Mucosa of descending colon (tissue), 3 donors: ENCODE measurements at regions not wholly inside any gene's neighbourhood (a gene's known extent, or its start where the extent isn't known, plus 50 kb on each side); places are given as distances from the start of the nearest gene placed in this dataset.

Experiments used
- ATAC-seq: fragments of 200-7000 bp; cut with Tn5 transposase; one replicate; pipeline ENCODE4 v1.9.1; 2020; ENCODE audit warnings: mild to moderate bottlenecking, moderate library complexity
- DNase-seq, 3 donors: peaks; one replicate each; pipeline ENCODE4 v3.0.0-alpha.2; 2020
- H3K36me3 ChIP-seq: fragments of 200-600 bp; one replicate; pipeline ENCODE4 v1.8.0; 2021; ENCODE audit warnings: low read depth, mild to moderate bottlenecking
- H3K4me1 ChIP-seq: fragments of 200-600 bp; one replicate; pipeline ENCODE4 v1.8.0; 2021; ENCODE audit warnings: low read depth, mild to moderate bottlenecking
- H3K4me3 ChIP-seq: fragments of 200-600 bp; one replicate; pipeline ENCODE4 v1.8.0; 2021; ENCODE audit warnings: mild to moderate bottlenecking
- H3K9me3 ChIP-seq: fragments of 200-600 bp; one replicate; pipeline ENCODE4 v1.8.0; 2021; ENCODE audit warnings: mild to moderate bottlenecking
- intact Hi-C, 2 donors: fragments of 100-400 bp; cut with DNase I in 1 of 2; cut with micrococcal nuclease in 1 of 2; formaldehyde crosslinking; loops; one replicate each; pipeline versions ENCODE4 v1.11.0 to v1.11.1; 2022; cut with DNase I, micrococcal nuclease
- TF ChIP-seq, protein P1 (sequence below): fragments of 200-600 bp; IDR thresholded peaks from one replicate; pipeline ENCODE4 v1.8.0; 2022; ENCODE audit warnings: antibody characterized with exemption, mild to moderate bottlenecking
- donor health status: DM: no; HTN: no; CAD: no; lungs with moderate emphysema.
- donor health status: DM: no; HTN: no; CAD: no.
- donor health status: DM: no; HTN: yes; CAD: no.

DNA sequence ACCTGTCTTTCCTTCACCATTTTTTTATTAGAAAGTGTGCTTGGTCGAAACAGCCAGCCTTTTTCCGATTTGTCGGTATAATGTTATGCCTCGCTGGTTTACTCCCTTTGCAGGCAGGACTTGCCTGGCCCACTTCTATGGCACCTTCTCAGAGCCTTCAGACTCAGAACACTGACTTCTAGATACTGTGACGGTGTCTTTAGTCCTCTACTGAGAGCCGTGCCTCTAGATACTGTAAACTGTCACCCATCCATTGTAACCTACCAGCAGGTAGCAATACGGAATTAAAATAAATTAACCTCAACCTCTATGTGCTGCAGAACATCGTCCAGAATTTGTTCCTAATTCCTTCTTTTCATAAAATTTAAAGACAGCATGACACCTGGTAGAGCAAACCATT lies 247.7 kb upstream of the TTC14 start:
- DNase-seq (no peak), ATAC-seq (no peak)
- intact Hi-C loops, result no loop called here
- no peaks in the 10 kb centered on the region for H3K36me3 ChIP-seq
- no peaks in the 10 kb centered on the region for H3K4me1 ChIP-seq
- peaks cover 8% of the 10 kb centered on the region for H3K9me3 ChIP-seq
- TF ChIP-seq, protein P1, sequence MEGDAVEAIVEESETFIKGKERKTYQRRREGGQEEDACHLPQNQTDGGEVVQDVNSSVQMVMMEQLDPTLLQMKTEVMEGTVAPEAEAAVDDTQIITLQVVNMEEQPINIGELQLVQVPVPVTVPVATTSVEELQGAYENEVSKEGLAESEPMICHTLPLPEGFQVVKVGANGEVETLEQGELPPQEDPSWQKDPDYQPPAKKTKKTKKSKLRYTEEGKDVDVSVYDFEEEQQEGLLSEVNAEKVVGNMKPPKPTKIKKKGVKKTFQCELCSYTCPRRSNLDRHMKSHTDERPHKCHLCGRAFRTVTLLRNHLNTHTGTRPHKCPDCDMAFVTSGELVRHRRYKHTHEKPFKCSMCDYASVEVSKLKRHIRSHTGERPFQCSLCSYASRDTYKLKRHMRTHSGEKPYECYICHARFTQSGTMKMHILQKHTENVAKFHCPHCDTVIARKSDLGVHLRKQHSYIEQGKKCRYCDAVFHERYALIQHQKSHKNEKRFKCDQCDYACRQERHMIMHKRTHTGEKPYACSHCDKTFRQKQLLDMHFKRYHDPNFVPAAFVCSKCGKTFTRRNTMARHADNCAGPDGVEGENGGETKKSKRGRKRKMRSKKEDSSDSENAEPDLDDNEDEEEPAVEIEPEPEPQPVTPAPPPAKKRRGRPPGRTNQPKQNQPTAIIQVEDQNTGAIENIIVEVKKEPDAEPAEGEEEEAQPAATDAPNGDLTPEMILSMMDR, result no peak
- H3K4me3 ChIP-seq, result no peak overlapping the region

DNA sequence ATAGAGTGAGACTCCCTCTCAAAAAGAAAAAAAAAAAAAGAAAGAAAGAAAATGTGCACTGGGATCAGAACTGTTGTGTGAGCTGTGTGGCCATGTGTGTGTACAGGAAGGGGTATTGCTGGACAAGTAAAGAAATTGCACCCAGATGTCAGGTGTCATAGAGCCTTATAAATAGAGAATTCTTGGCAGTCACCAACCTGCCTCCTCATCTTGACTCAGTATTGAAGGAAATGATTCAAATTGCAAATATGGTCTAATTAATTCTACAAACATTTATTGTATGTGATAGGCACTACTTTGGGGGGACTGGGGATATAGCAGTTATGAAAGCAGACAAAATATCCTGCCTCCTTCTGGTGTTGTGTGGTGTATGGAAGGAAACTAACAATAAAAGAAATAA lies 243.8 kb upstream of the TTC14 start:
- H3K9me3 ChIP-seq, result peaks cover 5% of the 10 kb centered on the region
- intact Hi-C loops, result no loop called here
- H3K36me3 ChIP-seq, result no peaks in the 10 kb centered on the region
- no peak for DNase-seq
- no peak for ATAC-seq
- TF ChIP-seq, protein P1, result no peak
- no peak overlapping the region for H3K4me3 ChIP-seq
- no peaks in the 10 kb centered on the region for H3K4me1 ChIP-seq

DNA sequence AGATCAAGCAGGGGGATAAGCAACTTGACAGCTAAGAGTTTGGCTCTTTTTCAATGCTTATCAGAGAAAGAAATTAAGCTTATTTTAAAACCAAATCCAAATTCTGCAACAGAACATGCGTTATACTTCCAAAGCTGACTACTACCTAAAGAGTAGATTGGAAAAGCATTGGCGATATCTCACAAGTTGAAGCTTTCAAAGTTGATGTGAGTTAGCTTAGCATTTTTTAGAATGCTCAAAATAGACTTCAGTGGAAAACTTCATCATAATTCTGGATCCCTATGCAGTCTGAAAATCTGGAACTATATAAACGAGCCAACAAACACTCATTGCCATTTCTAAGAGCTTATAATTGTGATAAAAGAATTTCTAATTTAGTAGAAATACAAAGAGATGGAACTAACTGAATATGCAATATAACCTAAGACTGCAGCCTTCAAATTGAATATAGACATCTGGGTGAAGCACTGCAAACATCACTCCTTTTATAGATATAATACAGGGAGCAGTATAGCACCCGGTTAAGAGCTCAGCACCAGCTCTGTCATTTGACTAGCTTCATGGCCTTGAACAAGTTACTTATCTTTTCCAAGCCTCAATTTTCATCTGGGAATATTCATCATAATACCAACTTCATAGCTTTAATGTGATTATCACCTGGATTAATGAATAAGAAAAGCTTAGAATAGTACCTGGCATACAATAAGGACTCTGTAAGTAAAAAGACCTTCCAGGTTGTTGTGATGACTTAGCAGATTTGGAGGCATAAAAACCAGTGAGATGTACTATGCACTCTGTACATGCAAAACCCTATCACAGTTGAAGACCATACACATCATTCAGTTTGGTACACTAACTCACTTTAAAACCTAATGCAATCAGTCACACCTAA lies 242.7 kb upstream of the TTC14 start:
- ATAC-seq, result no peak

DNA sequence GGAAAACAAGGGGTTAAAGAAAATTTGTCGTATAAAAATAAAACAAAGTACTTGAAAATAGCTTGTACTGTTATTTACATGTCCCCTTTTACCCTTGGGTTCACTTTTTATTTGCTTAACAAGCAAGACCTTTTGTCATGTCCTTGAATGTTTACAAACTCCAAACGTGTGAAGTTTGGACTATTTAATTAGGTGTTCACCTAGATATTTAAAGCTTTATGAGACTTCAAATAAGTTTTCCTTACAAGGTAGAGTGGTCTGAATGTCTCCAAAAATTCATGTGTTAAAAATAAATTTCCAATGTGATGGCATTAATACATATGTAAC lies 242.0 kb upstream of the TTC14 start:
- no peak for ATAC-seq
- H3K36me3 ChIP-seq, result no peaks in the 10 kb centered on the region
- no peak overlapping the region for H3K4me3 ChIP-seq
- H3K4me1 ChIP-seq, result no peaks in the 10 kb centered on the region
- TF ChIP-seq, protein P1, result no peak
- intact Hi-C loops, result no loop called here
- no peak for DNase-seq
- H3K9me3 ChIP-seq, result peaks cover 5% of the 10 kb centered on the region

More for the DNA sequence above, 242.7 kb upstream of the TTC14 start:
- intact Hi-C loops, result no loop called here
- TF ChIP-seq, protein P1, result no peak
- Histone ChIP-seq H3K9me3 (peaks cover 5% of the 10 kb centered on the region), H3K4me1 (no peaks in the 10 kb centered on the region), H3K4me3 (no peak overlapping the region), H3K36me3 (no peaks in the 10 kb centered on the region)
- DNase-seq, result no peak

DNA sequence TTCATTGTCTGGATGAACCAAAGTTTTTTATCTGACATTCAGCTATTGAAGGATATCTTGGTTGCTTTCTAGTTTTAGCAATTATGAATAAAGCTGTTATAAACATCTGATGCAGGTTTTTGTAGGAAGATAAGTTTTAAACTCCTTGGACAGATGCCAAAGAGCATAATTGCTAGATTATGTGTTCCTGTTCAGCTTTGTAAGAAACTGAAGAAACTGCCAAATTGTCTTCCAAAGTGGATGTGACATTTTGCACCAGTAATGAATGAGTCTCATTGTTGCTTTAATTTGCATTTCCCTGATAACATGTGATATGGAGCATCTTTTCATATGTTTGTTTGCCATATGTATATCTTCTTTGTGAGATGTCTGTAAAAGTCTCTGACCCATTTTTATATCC lies 239.9 kb upstream of the TTC14 start:
- ATAC-seq, result no peak
- intact Hi-C loops, result no loop called here
- Histone ChIP-seq H3K4me1 (no peaks in the 10 kb centered on the region), H3K36me3 (no peaks in the 10 kb centered on the region), H3K9me3 (peaks cover 13% of the 10 kb centered on the region), H3K4me3 (no peak overlapping the region)
- DNase-seq, result no peak
- TF ChIP-seq, protein P1, result no peak
